ENCODE measurements at regions not wholly inside any gene's neighbourhood (a gene's known extent, or its start where the extent isn't known, plus 50 kb on each side); places are given as distances from the start of the nearest gene placed in this dataset.

- TF ChIP-seq EP300 (IDR thresholded peaks at IDR 0.05) (no peak), CTCF (IDR thresholded peaks at IDR 0.05) (no peak), POLR2A (IDR thresholded peaks at IDR 0.05) (no peak)
Measured at GRCh38 chr3:116601206-116601605, 108.4 kb upstream of the TUSC7 start.

All from ovary (tissue), 3 donors.